ENCODE measurements at regions not wholly inside any gene's neighbourhood (a gene's known extent, or its start where the extent isn't known, plus 50 kb on each side); places are given as distances from the start of the nearest gene placed in this dataset.

DNA sequence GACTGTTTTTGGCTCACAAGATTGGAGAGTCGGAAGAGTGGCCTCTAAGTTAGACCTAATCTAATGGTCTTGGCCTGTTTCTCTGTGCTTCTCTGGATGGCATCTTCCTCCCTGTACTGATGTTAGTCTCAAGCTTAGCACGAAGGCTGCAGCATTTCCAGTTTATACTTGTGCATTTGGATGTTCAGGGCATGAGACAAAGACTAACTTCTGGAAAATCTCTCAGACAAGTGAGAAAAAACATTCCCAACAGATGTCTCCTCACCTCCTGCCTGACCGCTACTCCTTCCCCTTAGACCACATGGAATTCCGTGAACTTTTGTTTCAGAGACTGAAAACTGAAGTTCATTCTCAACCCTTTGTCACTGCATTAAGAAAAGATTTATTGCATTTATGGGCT is 410.8 kb upstream of the MCTP2 start:
- no peaks in the 10 kb centered on the region for H3K27me3 Mint-ChIP-seq (ENCODE audit: low read depth)
- no peak overlapping the region for H3K27ac Mint-ChIP-seq
- no peak for DNase-seq
- H3K36me3 Mint-ChIP-seq (ENCODE audit: insufficient read depth in 2 of 2): no peaks in the 10 kb centered on the region
- no peak overlapping the region for H3K4me3 Mint-ChIP-seq
- H3K9me3 Mint-ChIP-seq: peaks cover 3 to 9% of the 10 kb centered on the region in 2 donors
- no peak for ATAC-seq (replicated peaks in 1 of 2)
- H3K4me1 Mint-ChIP-seq (ENCODE audit: low read depth): no peaks in the 10 kb centered on the region

DNA sequence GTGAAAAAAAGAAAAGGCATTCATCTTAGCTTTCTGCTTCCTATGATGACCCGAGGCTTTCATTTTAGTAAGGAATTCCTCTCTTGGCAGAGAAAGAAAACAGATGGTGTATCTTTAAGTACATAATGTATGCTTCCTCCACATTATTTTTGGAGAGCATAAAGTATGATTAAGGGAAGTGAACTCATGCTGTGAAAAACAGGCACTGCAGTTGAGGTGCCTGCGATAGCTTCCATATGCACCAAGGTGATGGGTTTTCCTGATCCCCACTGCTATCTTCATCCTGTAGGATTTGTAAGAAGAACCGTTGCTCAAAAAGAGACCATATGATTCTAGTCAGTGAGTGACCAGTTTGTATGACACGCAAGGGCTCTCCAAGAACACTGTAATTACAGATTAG is 411.5 kb upstream of the MCTP2 start:
- Mint-ChIP-seq H3K9me3 (peaks cover 3 to 9% of the 10 kb centered on the region in 2 donors), H3K27ac (no peak overlapping the region), H3K36me3 (ENCODE audit: insufficient read depth in 2 of 2) (no peaks in the 10 kb centered on the region), H3K4me3 (no peak overlapping the region), H3K4me1 (ENCODE audit: low read depth) (no peaks in the 10 kb centered on the region), H3K27me3 (ENCODE audit: low read depth) (no peaks in the 10 kb centered on the region)
- ATAC-seq (replicated peaks in 1 of 2): no peak
- DNase-seq: no peak

DNA sequence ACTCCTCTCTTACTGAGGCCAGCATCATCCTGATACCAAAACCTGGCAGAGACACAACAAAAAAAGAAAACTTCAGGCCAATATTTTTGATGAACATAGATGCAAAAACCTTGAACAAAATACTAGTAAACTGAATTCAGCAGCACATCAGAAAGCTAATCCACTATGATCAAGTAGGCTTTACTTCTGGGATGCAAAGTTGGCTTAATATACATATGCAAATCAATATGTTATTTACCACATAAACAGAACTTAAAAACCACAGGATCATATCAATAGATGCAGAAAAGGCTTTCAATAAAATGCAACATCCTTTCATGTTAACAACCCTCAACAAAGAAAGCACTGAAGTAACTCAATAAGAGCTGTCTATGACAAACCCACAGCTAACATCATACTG is 414.5 kb upstream of the MCTP2 start:
- Mint-ChIP-seq H3K27ac (no peak overlapping the region), H3K9me3 (peaks cover 3 to 9% of the 10 kb centered on the region in 2 donors), H3K4me1 (ENCODE audit: low read depth) (no peaks in the 10 kb centered on the region), H3K36me3 (ENCODE audit: insufficient read depth in 2 of 2) (no peaks in the 10 kb centered on the region), H3K4me3 (no peak overlapping the region), H3K27me3 (ENCODE audit: low read depth) (no peaks in the 10 kb centered on the region)
- DNase-seq: no peak
- no peak for ATAC-seq (replicated peaks in 1 of 2)

DNA sequence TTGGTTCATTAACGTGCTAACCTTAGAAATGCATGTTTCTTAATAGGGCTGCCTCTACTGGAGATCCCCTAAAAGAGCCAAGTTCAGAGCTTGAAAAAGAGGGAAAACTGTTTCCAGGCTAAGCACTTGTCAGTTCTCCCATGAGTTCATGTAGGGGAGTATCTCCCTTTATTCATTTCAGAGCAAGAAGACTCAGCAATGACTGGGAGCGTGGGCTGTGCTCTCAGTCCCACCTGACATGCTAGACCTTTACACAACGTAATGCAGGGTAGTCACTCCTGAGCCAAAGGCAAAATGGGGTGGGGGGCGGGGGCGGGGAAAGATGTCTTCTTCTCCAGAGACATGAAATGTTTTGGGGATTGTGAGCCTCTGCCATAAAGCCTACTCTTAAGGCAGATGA is 420.1 kb upstream of the MCTP2 start:
- ATAC-seq (replicated peaks in 1 of 2) (no peak), DNase-seq (no peak)
- Mint-ChIP-seq H3K9me3 (no peaks in the 10 kb centered on the region), H3K4me1 (ENCODE audit: low read depth) (no peaks in the 10 kb centered on the region), H3K27me3 (ENCODE audit: low read depth) (peaks cover 7% of the 10 kb centered on the region), H3K27ac (no peak overlapping the region), H3K4me3 (no peak overlapping the region), H3K36me3 (ENCODE audit: insufficient read depth in 2 of 2) (no peaks in the 10 kb centered on the region)

DNA sequence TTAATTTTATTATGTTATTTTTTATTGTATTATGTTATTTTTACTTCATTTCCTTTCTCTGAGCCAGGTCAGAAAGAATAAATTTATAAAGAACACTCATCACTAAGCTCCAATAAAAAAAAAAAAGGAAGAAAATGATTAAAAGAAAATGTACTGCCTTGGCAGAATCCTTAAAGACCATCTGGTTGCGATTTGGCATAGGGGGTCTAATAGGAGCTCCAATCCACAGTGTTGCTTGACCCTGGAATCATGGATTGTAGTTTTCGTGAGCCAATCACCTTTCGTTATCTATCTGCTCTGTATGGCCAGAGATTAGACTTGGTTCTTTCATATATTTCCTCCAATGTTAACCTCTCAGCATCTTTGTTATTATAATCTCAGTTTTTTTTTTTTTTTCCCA is 421.8 kb upstream of the MCTP2 start:
- no peak for DNase-seq
- Mint-ChIP-seq H3K4me1 (ENCODE audit: low read depth) (no peaks in the 10 kb centered on the region), H3K4me3 (no peak overlapping the region), H3K36me3 (ENCODE audit: insufficient read depth in 2 of 2) (no peaks in the 10 kb centered on the region), H3K27me3 (ENCODE audit: low read depth) (peaks cover 7% of the 10 kb centered on the region), H3K27ac (no peak overlapping the region), H3K9me3 (no peaks in the 10 kb centered on the region)
- ATAC-seq (replicated peaks in 1 of 2): no peak

DNA sequence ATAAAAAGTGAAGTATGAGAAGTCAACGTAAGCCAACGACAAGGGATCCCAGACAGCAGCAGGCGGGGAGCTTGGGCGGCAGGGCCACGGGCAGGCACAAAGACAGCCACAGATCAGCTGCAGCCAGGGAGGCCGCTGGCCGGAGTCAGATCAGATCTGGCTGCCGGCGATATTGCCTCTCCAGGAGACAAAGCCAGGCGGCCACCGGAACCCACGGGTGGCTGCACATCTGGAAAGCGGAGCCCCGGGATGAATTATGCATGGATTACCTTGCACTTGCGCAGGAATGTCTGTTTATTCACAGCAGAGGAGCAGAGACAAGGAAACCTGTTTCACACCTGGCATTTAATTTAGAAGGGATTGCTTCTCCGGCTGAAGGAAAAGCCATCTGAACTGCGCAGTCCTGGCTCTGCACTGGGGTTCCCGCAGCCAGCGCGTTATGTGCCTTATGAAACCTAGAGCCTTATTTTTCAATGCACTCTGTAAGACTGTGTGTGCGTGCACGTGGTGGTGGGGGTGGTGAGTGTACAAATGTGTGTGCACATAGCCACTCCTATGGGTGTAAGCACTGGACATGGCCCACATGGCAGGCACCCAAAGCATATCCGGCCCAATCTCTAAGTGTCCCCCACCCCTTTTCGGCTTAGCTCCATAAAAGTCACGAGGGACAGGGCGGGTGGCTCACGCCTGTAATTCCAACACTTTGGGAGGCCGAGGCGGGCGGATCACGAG is 427.8 kb upstream of the MCTP2 start:
- ATAC-seq (replicated peaks in 1 of 2) (no peak), DNase-seq (no peak)
- Mint-ChIP-seq H3K9me3 (no peaks in the 10 kb centered on the region), H3K4me1 (ENCODE audit: low read depth) (no peaks in the 10 kb centered on the region), H3K27ac (no peak overlapping the region), H3K4me3 (no peak overlapping the region), H3K36me3 (ENCODE audit: insufficient read depth in 2 of 2) (no peaks in the 10 kb centered on the region), H3K27me3 (ENCODE audit: low read depth) (no peaks in the 10 kb centered on the region)

DNA sequence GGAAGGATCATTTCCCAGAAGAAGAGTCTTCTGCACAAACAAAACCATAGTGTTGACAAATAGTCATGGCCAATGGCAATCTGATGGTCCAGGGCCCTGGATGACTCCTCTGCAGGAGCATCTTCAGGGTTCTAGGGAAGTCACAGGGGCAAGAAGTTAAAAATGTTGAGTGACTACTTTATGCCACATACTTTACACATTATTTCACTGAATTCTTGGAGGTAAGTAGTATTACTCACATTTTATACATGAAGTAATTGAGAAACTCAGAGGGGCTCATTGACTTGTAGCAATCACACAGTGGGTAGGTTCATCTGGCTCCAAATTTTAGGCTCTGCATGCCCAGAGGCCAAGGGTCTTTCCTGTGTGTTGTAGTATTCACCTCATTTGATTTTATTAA is 430.2 kb upstream of the MCTP2 start:
- no peaks in the 10 kb centered on the region for H3K27me3 Mint-ChIP-seq (ENCODE audit: low read depth)
- H3K4me1 Mint-ChIP-seq (ENCODE audit: low read depth): no peaks in the 10 kb centered on the region
- H3K27ac Mint-ChIP-seq: no peak overlapping the region
- no peak for ATAC-seq (replicated peaks in 1 of 2)
- H3K9me3 Mint-ChIP-seq: no peaks in the 10 kb centered on the region
- no peak for DNase-seq
- H3K4me3 Mint-ChIP-seq: no peak overlapping the region
- no peaks in the 10 kb centered on the region for H3K36me3 Mint-ChIP-seq (ENCODE audit: insufficient read depth in 2 of 2)

DNA sequence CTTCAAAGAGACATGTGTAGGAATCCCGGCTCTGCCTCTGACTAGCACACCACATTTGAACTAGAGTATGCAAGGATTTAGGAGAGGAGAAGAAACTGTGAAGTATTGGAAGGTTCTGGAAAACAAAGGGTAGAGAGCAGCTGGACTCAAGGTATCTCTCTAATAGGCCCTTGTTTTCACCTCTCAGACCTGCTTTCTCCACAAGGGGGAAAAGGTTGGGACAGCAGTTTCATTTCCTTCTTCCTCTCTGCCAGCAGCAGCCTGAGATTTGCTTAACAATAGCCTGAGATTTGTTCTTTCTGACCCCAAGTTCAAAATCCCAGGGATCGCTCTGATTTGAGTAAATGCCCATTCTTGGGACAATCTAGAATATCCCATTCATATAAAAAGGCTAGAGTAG is 430.6 kb upstream of the MCTP2 start:
- no peak overlapping the region for H3K27ac Mint-ChIP-seq
- H3K4me3 Mint-ChIP-seq: no peak overlapping the region
- ATAC-seq (replicated peaks in 1 of 2) (no peak), DNase-seq (no peak)
- H3K36me3 Mint-ChIP-seq (ENCODE audit: insufficient read depth in 2 of 2): no peaks in the 10 kb centered on the region
- H3K9me3 Mint-ChIP-seq: no peaks in the 10 kb centered on the region
- H3K27me3 Mint-ChIP-seq (ENCODE audit: low read depth): no peaks in the 10 kb centered on the region
- no peaks in the 10 kb centered on the region for H3K4me1 Mint-ChIP-seq (ENCODE audit: low read depth)

DNA sequence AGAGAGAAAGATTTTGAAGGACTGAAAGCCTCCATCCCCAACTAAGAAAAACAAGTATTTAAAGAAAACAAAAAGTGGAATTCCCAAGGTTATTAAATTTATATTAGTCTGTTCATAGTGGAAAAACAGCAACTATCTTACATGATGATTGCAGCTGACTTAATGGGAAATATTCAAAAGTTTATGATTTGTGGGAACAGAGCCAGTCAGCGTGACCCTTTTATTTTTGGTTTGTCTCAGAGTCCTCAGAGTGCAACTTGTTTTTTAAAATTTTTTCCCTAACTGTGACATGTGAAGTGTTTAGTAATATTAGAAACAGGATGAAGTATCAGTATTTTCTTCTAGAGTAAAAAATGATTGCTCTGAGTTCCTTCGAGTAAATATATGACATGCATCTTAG is 441.9 kb upstream of the MCTP2 start:
- ATAC-seq (replicated peaks in 1 of 2) (no peak), DNase-seq (no peak)
- H3K4me3 Mint-ChIP-seq: no peak overlapping the region
- no peak overlapping the region for H3K27ac Mint-ChIP-seq
- H3K27me3 Mint-ChIP-seq (ENCODE audit: low read depth): no peaks in the 10 kb centered on the region
- H3K9me3 Mint-ChIP-seq: peaks cover 0 to 3% of the 10 kb centered on the region in 2 donors
- no peaks in the 10 kb centered on the region for H3K36me3 Mint-ChIP-seq (ENCODE audit: insufficient read depth in 2 of 2)
- H3K4me1 Mint-ChIP-seq (ENCODE audit: low read depth): no peaks in the 10 kb centered on the region

DNA sequence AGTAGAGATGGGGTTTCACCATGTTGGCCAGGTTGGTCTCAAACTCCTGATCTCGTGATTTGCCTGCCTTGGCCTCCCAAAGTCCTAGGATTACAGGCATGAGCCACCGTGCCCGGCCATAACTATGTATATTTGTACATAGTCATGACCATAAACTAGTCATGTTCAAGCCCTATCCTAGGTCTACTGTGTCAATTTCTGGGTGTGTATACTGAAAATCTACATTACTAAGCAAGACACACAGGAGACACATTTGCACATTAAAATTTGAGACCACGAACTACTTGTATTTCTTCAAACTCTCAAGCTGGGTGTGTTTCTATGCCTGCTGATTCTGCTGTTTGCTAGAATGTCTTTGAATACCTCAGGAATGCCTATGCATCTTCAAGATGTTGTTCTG is 451.3 kb upstream of the MCTP2 start:
- no peaks in the 10 kb centered on the region for H3K27me3 Mint-ChIP-seq (ENCODE audit: low read depth)
- no peak overlapping the region for H3K27ac Mint-ChIP-seq
- no peak for ATAC-seq (replicated peaks in 1 of 2)
- H3K36me3 Mint-ChIP-seq (ENCODE audit: insufficient read depth in 2 of 2): no peaks in the 10 kb centered on the region
- DNase-seq: no peak
- no peaks in the 10 kb centered on the region for H3K4me1 Mint-ChIP-seq (ENCODE audit: low read depth)
- H3K9me3 Mint-ChIP-seq: no peaks in the 10 kb centered on the region
- no peak overlapping the region for H3K4me3 Mint-ChIP-seq

DNA sequence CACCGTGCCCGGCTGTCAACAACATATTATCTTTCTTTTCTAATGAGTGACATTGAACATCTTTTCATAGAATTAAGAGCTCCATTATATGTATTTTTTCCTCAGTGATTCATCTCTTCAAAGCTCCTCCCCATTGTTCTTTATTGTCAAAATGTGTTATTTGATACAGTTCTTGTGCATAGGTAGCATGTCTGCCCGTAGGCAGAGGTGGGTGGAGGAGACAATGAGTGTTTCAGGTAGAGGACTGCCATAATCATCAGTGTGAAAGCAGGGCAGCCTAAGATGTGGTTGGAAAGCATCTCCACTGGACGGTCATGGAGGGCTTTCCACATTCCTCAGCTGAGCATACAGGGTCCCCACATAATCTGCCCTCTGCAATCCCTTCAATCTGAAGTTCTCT is 452.0 kb upstream of the MCTP2 start:
- no peaks in the 10 kb centered on the region for H3K36me3 Mint-ChIP-seq (ENCODE audit: insufficient read depth in 2 of 2)
- ATAC-seq (replicated peaks in 1 of 2) (no peak), DNase-seq (no peak)
- H3K4me1 Mint-ChIP-seq (ENCODE audit: low read depth): no peaks in the 10 kb centered on the region
- H3K4me3 Mint-ChIP-seq: no peak overlapping the region
- H3K27me3 Mint-ChIP-seq (ENCODE audit: low read depth): no peaks in the 10 kb centered on the region
- H3K27ac Mint-ChIP-seq: no peak overlapping the region
- H3K9me3 Mint-ChIP-seq: no peaks in the 10 kb centered on the region

DNA sequence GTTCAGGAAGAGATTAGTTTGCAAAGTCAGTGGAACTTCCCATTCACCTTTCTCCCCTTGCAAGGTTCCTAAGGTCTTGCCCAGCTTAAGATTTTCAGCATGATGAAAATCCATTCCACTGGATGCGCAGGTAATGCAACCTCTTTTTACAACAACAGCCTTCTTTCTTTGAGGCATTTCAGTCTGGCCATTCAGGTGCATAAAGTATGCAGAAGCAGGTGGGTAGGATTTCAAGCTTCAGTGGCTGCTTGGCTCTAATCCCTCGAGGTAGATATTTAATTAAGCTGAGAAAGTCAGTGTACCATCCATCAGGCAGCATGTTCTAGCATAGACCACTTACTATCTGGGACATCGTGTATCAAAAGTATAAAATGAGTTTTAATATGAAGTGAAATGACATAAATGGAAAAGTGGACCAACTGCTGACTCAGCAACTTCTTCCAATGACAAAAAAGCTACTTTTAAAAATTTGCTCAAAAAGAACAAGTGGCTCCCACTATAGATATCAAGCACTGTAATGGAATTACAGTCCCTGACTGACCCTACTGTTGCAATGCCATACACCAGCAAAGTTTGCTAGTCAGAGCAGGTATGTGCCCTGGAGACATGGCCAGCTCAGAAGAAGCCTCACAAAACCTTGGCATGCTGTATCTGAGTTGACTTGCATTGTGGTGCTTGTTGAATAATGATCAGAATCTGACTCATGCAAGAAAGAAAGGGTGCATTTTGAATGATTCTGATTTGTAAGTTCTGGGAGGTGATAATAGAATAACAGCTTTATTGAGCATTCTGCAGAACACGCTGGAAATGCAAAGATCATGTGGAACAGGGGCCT is 459.9 kb upstream of the MCTP2 start:
- Mint-ChIP-seq H3K36me3 (ENCODE audit: insufficient read depth in 2 of 2) (no peaks in the 10 kb centered on the region), H3K9me3 (peaks cover 2 to 4% of the 10 kb centered on the region in 2 donors), H3K4me1 (ENCODE audit: low read depth) (no peaks in the 10 kb centered on the region), H3K27ac (no peak overlapping the region), H3K4me3 (no peak overlapping the region), H3K27me3 (ENCODE audit: low read depth) (peaks cover 4% of the 10 kb centered on the region)
- DNase-seq: no peak
- ATAC-seq (replicated peaks in 1 of 2): no peak

DNA sequence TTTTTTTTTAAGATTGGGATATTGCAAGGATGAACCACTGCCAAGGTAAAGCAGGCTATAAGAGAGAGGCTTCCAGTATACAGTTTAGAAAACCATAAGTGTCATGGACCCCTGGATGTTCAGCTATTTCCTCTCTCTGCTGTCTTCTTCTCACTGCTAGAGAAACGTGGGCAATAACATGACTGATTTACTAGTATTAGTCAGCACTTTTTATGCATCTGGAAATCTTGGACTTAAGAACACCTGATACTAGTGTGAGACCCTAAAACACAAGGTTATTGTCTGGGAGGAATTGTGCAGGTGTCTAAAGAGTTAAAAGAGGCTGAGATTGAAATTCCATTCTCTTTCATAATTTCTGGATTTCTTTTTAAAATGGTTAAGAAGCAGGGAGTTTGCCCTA is 460.6 kb upstream of the MCTP2 start:
- no peak for DNase-seq
- H3K9me3 Mint-ChIP-seq: peaks cover 2 to 4% of the 10 kb centered on the region in 2 donors
- H3K36me3 Mint-ChIP-seq (ENCODE audit: insufficient read depth in 2 of 2): no peaks in the 10 kb centered on the region
- no peak overlapping the region for H3K4me3 Mint-ChIP-seq
- H3K27me3 Mint-ChIP-seq (ENCODE audit: low read depth): peaks cover 4% of the 10 kb centered on the region
- no peaks in the 10 kb centered on the region for H3K4me1 Mint-ChIP-seq (ENCODE audit: low read depth)
- ATAC-seq (replicated peaks in 1 of 2): no peak
- H3K27ac Mint-ChIP-seq: no peak overlapping the region

DNA sequence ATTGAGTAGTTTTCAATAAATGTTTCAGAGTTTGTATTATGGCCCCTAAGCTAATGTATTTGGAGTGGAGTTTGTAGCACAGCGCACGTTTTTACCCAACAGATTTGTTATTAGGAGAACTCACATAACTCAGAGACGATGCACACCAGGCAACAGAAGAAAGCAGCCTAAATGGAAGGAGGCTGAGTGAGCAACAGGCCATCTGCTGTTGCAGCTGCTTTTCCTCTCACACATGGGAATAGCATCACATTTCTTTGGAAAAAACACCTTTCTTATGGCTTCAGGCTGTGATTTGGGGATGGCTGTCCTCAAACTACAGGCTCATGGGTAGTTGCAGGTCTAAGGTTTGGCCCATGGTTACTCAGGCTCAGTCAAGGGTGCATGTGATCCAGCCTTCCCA is 469.3 kb upstream of the MCTP2 start:
- Mint-ChIP-seq H3K36me3 (ENCODE audit: insufficient read depth in 2 of 2) (no peaks in the 10 kb centered on the region), H3K4me1 (ENCODE audit: low read depth) (no peaks in the 10 kb centered on the region), H3K9me3 (peaks cover under 1 to 1% of the 10 kb centered on the region in 2 donors), H3K27me3 (ENCODE audit: low read depth) (peaks cover 6% of the 10 kb centered on the region), H3K4me3 (no peak overlapping the region), H3K27ac (no peak overlapping the region)
- ATAC-seq (replicated peaks in 1 of 2) (no peak), DNase-seq (no peak)
